Adrenal gland (tissue), 5 donors: ENCODE measurements at regions not wholly inside any gene's neighbourhood (a gene's known extent, or its start where the extent isn't known, plus 50 kb on each side); places are given as distances from the start of the nearest gene placed in this dataset.

Experiments
- CTCF ChIP-seq, 6 experiments: fragments of 450-650 bp in 4 of 6; fragments of 200-600 bp in 2 of 6; sonication (generic) in 1 of 6; IDR thresholded peaks; 1 replicate in 5 of 6; 2 replicates in 1 of 6; pipeline versions ENCODE4 v1.5.1 to v1.8.0; 2016 to 2021; ENCODE audit warnings: antibody characterized with exemption in 6 of 6, mild to moderate bottlenecking in 2 of 6, moderate library complexity in 1 of 6
- POLR2A ChIP-seq, 2 donors: fragments of 450-650 bp; IDR thresholded peaks; one replicate each; pipeline ENCODE4 v1.6.1; 2017; ENCODE audit warnings: antibody characterized with exemption in 2 of 2, mild to moderate bottlenecking in 2 of 2, moderate library complexity in 1 of 2
- donor health status: DM: no; HTN: no; CAD: no.

DNA sequence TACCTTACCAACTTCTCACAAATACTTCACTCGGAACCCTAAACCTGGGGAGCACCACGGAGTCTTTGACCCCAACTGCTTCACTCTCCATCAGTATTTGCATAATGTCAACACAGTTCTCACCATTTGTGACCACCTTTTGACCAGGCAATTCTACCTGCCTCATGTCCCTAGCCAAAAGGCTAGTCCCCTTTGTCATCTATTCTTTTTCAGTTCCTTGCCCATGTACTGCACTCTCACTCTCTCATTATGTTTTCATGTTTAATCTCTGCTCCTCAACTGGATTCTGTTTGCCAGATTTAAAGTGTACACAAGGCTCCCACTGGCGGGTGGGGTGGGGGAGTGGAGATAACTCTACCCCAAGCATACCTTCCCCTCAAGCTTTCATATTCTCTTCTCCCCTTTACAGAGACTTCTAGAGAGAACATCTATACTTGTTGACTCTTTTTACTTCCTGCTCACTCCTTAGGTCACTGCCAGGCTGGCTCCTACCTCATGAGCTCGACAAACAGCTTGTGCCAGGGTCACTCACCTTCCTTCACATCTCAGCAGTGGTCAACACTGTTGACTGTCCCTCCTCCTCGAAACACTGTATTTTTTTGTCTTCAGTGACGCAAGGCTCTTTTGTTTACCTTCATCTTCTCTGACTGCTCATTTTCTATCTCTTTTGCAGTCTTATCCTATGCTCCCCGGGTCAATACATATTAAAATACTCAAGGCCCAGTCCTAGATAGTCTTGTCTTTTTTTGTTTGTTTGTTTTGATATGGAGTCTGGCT is 88.7 kb upstream of the MAP4K3 start:
- no peak for TF ChIP-seq CTCF (IDR thresholded peaks at IDR 0.05)
- TF ChIP-seq POLR2A (IDR thresholded peaks at IDR 0.05), result no peak
